Stimulated activated CD8-positive, alpha-beta memory T cell treated with anti-CD3 and anti-CD28 coated beads, Interleukin-7, amount 100 ng/mL, for 24 hours (primary cell): ENCODE measurements at regions not wholly inside any gene's neighbourhood (a gene's known extent, or its start where the extent isn't known, plus 50 kb on each side); places are given as distances from the start of the nearest gene placed in this dataset.
"Not testable (repeated sequence)": the region's sequence is repeated elsewhere in the genome, so short reads cannot be mapped to it uniquely, and the experiment has no call there.

Experiments used
- DNase-seq: peaks from one replicate; pipeline ENCODE4 v3.0.0-alpha.2; 2020; ENCODE audit warnings: low read depth

GRCh38 chr14:48398675-48399282, 723.4 kb upstream of the MDGA2 start:
- no peak for DNase-seq

- no peak for DNase-seq
Observed at GRCh38 chr14:48391661-48392060, 716.3 kb upstream of the MDGA2 start.

GRCh38 chr14:48390346-48390745, 714.9 kb upstream of the MDGA2 start:
- no peak for DNase-seq

GRCh38 chr14:48384821-48385220, 709.4 kb upstream of the MDGA2 start:
- no peak for DNase-seq

- no peak for DNase-seq
Observed at GRCh38 chr14:48382961-48383360, 707.6 kb upstream of the MDGA2 start.

GRCh38 chr14:48378541-48378940, 703.1 kb upstream of the MDGA2 start:
- DNase-seq: no peak

GRCh38 chr14:48373981-48374380, 698.6 kb upstream of the MDGA2 start:
- no peak for DNase-seq

GRCh38 chr14:48350971-48351370, 675.6 kb upstream of the MDGA2 start:
- DNase-seq: no peak

- no peak for DNase-seq
Observed at GRCh38 chr14:48349689-48350088, 674.3 kb upstream of the MDGA2 start.

GRCh38 chr14:48341069-48341468, 665.7 kb upstream of the MDGA2 start:
- no peak for DNase-seq

GRCh38 chr14:48333221-48333920, 658.0 kb upstream of the MDGA2 start:
- no peak for DNase-seq

GRCh38 chr14:48331421-48331820, 656.0 kb upstream of the MDGA2 start:
- no peak for DNase-seq

GRCh38 chr14:48325486-48325885, 650.1 kb upstream of the MDGA2 start:
- DNase-seq: no peak

- no peak for DNase-seq
Observed at GRCh38 chr14:48323665-48324064, 648.3 kb upstream of the MDGA2 start.

GRCh38 chr14:48319823-48320222, 644.4 kb upstream of the MDGA2 start:
- DNase-seq: no peak

GRCh38 chr14:48304729-48305128, 629.3 kb upstream of the MDGA2 start:
- DNase-seq: no peak

- DNase-seq: no peak
Observed at GRCh38 chr14:48289701-48290100, 614.3 kb upstream of the MDGA2 start.

- not testable (repeated sequence) for DNase-seq
Observed at GRCh38 chr14:48285217-48285616, 609.8 kb upstream of the MDGA2 start.

GRCh38 chr14:48275301-48275700, 599.9 kb upstream of the MDGA2 start:
- no peak for DNase-seq

- DNase-seq: no peak
Observed at GRCh38 chr14:48274826-48275225, 599.4 kb upstream of the MDGA2 start.

- not testable (repeated sequence) for DNase-seq
Observed at GRCh38 chr14:48267926-48268325, 592.5 kb upstream of the MDGA2 start.

- DNase-seq: not testable (repeated sequence)
Observed at GRCh38 chr14:48266201-48266600, 590.8 kb upstream of the MDGA2 start.

- DNase-seq: no peak
Observed at GRCh38 chr14:48261436-48261835, 586.0 kb upstream of the MDGA2 start.
